ENCODE measurements at regions not wholly inside any gene's neighbourhood (a gene's known extent, or its start where the extent isn't known, plus 50 kb on each side); places are given as distances from the start of the nearest gene placed in this dataset.

- in situ Hi-C loops (cut with HindIII; ENCODE audit: low pct_ligation_motif_present, low sequenced_read_pairs), result no loop called here
- H3K36me3 ChIP-seq (replicated peaks), result no peaks in the 10 kb centered on the region
- no peak overlapping the region for H3K27ac ChIP-seq
- no peak for DNase-seq
- H3K4me3 ChIP-seq (ENCODE audit: low read depth, low read length), result no peak overlapping the region
- TF ChIP-seq CTCF (IDR thresholded peaks at IDR 0.05; ENCODE audit: low read depth, low read length, missing control alignments), result no peak
- H3K27me3 ChIP-seq (replicated peaks), result no peaks in the 10 kb centered on the region
Measured at GRCh38 chr14:34211732-34212131, 250.3 kb downstream of the SPTSSA start.

GRCh38 chr14:34208532-34208931 lies 253.5 kb downstream of the SPTSSA start:
- no peak for DNase-seq
- Histone ChIP-seq H3K4me3 (ENCODE audit: low read depth, low read length) (no peak overlapping the region), H3K27me3 (replicated peaks) (no peaks in the 10 kb centered on the region), H3K27ac (no peak overlapping the region), H3K36me3 (replicated peaks) (no peaks in the 10 kb centered on the region)
- in situ Hi-C loops (cut with HindIII; ENCODE audit: low pct_ligation_motif_present, low sequenced_read_pairs), result no loop called here
- TF ChIP-seq CTCF (IDR thresholded peaks at IDR 0.05; ENCODE audit: low read depth, low read length, missing control alignments), result no peak

GRCh38 chr14:34205799-34206198 lies 254.9 kb upstream of the EGLN3 start:
- H3K27me3 ChIP-seq (replicated peaks), result no peaks in the 10 kb centered on the region
- H3K36me3 ChIP-seq (replicated peaks), result no peaks in the 10 kb centered on the region
- in situ Hi-C loops (cut with HindIII; ENCODE audit: low pct_ligation_motif_present, low sequenced_read_pairs), result no loop called here
- no peak for DNase-seq
- no peak overlapping the region for H3K4me3 ChIP-seq (ENCODE audit: low read depth, low read length)
- no peak overlapping the region for H3K27ac ChIP-seq
- TF ChIP-seq CTCF (IDR thresholded peaks at IDR 0.05; ENCODE audit: low read depth, low read length, missing control alignments), result no peak

- no peak for DNase-seq
- Histone ChIP-seq H3K36me3 (replicated peaks) (no peaks in the 10 kb centered on the region), H3K4me3 (ENCODE audit: low read depth, low read length) (no peak overlapping the region), H3K27ac (no peak overlapping the region), H3K27me3 (replicated peaks) (no peaks in the 10 kb centered on the region)
- TF ChIP-seq CTCF (IDR thresholded peaks at IDR 0.05; ENCODE audit: low read depth, low read length, missing control alignments), result no peak
- in situ Hi-C loops (cut with HindIII; ENCODE audit: low pct_ligation_motif_present, low sequenced_read_pairs), result no loop called here
Measured at GRCh38 chr14:34204774-34205173, 253.9 kb upstream of the EGLN3 start.

GRCh38 chr14:34203251-34203722 lies 252.4 kb upstream of the EGLN3 start:
- Histone ChIP-seq H3K27ac (no peak overlapping the region), H3K36me3 (replicated peaks) (no peaks in the 10 kb centered on the region), H3K27me3 (replicated peaks) (no peaks in the 10 kb centered on the region), H3K4me3 (ENCODE audit: low read depth, low read length) (no peak overlapping the region)
- in situ Hi-C loops (cut with HindIII; ENCODE audit: low pct_ligation_motif_present, low sequenced_read_pairs), result no loop called here
- no peak for TF ChIP-seq CTCF (IDR thresholded peaks at IDR 0.05; ENCODE audit: low read depth, low read length, missing control alignments)
- no peak for DNase-seq

- Histone ChIP-seq H3K4me3 (ENCODE audit: low read depth, low read length) (no peak overlapping the region), H3K27ac (no peak overlapping the region), H3K27me3 (replicated peaks) (no peaks in the 10 kb centered on the region), H3K36me3 (replicated peaks) (no peaks in the 10 kb centered on the region)
- in situ Hi-C loops (cut with HindIII; ENCODE audit: low pct_ligation_motif_present, low sequenced_read_pairs), result no loop called here
- TF ChIP-seq CTCF (IDR thresholded peaks at IDR 0.05; ENCODE audit: low read depth, low read length, missing control alignments), result no peak
- DNase-seq, result no peak
Measured at GRCh38 chr14:34201909-34202637, 251.2 kb upstream of the EGLN3 start.

Measured in brain microvascular endothelial cell (primary cell).